Smooth muscle cell (in vitro differentiated cells): ENCODE measurements at regions not wholly inside any gene's neighbourhood (a gene's known extent, or its start where the extent isn't known, plus 50 kb on each side); places are given as distances from the start of the nearest gene placed in this dataset.

Source experiments
- DNase-seq: peaks from one replicate; lab custom pipeline; 2025; ENCODE audit not compliant: unreplicated experiment; lab: John Stamatoyannopoulos, UW
- H2AFZ ChIP-seq: fragments of 200-600 bp; sonication (generic); 2 replicates; pipeline ENCODE4 v1.6.0; 2016; ENCODE audit warnings: antibody characterized with exemption, low read depth, mild to moderate bottlenecking
- H3F3A ChIP-seq: fragments of 200-600 bp; sonication (generic); 2 replicates; pipeline ENCODE4 v1.6.0; 2017; ENCODE audit warnings: antibody characterized with exemption, low read depth
- H3K27ac ChIP-seq: fragments of 200-600 bp; sonication (generic); 2 replicates; pipeline ENCODE4 v1.5.1; 2016; ENCODE audit warnings: low read depth, mild to moderate bottlenecking
- H3K27me3 ChIP-seq: fragments of 200-600 bp; sonication (generic); 2 replicates; pipeline ENCODE4 v1.6.1; 2016; ENCODE audit warnings: low read depth, mild to moderate bottlenecking
- H3K36me3 ChIP-seq: fragments of 200-600 bp; sonication (generic); 2 replicates; pipeline ENCODE4 v1.5.1; 2016; ENCODE audit warnings: low read depth
- H3K4me1 ChIP-seq: fragments of 200-600 bp; sonication (generic); 2 replicates; pipeline ENCODE4 v1.5.1; 2016; ENCODE audit warnings: low read depth
- H3K4me2 ChIP-seq: fragments of 200-600 bp; sonication (generic); 2 replicates; pipeline ENCODE4 v1.6.0; 2016; ENCODE audit warnings: mild to moderate bottlenecking
- H3K4me3 ChIP-seq: fragments of 200-600 bp; sonication (generic); 2 replicates; pipeline ENCODE4 v1.5.1; 2016; ENCODE audit warnings: mild to moderate bottlenecking
- H3K79me2 ChIP-seq: fragments of 200-600 bp; sonication (generic); 2 replicates; pipeline ENCODE4 v1.6.0; 2016; ENCODE audit warnings: low read depth, mild to moderate bottlenecking
- H3K9ac ChIP-seq: fragments of 200-600 bp; sonication (generic); 2 replicates; pipeline ENCODE4 v1.6.0; 2016; ENCODE audit warnings: low read depth
- H3K9me3 ChIP-seq: fragments of 200-600 bp; sonication (generic); replicated peaks from 2 replicates; pipeline ENCODE4 v1.5.1; 2016; ENCODE audit warnings: low read depth
- H4K20me1 ChIP-seq: fragments of 200-600 bp; sonication (generic); 2 replicates; pipeline ENCODE4 v1.6.0; 2016; ENCODE audit warnings: low read depth
- WGBS: methylation state at CpG from one replicate; pipeline ENCODE4 v1.1.7; 2016; ENCODE audit warnings: low lambda C conversion rate; 5-methylcytosine and 5-hydroxymethylcytosine counted together
- TF ChIP-seq, protein P1 (sequence below): fragments of 200-600 bp; sonication (generic); IDR thresholded peaks from 2 replicates; pipeline ENCODE4 v1.5.1; 2017; ENCODE audit warnings: borderline replicate concordance, mild to moderate bottlenecking, antibody characterized with exemption; ENCODE audit not compliant: insufficient read depth, poor library complexity, severe bottlenecking

DNA sequence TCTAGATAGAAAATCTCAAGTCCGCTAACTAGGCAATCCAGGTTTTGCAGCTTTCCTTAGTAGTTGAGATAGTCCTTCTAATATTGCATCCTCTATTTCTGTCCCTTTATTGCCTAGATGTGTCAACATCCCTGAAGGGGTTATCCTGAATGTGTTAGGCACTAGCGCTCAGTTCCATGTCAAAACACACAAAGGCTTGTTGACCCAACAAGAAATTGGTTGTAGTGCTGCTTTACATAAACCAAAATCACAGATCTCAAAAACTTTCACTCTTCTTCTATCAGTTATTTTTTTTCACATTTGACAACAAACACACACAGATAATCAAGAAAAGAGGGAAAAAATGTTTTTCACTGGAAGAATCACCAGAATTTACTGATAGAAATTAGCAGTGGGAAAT is 51.4 kb upstream of the SOX2 start:
- no peak for DNase-seq
- whole genome bisulfite sequencing = 94% methylated on average over 2 of the region's 2 CpGs
- no peak overlapping the region for H3K4me2 ChIP-seq
- H3K27me3 ChIP-seq = no peaks in the 10 kb centered on the region
- TF ChIP-seq, protein P1, sequence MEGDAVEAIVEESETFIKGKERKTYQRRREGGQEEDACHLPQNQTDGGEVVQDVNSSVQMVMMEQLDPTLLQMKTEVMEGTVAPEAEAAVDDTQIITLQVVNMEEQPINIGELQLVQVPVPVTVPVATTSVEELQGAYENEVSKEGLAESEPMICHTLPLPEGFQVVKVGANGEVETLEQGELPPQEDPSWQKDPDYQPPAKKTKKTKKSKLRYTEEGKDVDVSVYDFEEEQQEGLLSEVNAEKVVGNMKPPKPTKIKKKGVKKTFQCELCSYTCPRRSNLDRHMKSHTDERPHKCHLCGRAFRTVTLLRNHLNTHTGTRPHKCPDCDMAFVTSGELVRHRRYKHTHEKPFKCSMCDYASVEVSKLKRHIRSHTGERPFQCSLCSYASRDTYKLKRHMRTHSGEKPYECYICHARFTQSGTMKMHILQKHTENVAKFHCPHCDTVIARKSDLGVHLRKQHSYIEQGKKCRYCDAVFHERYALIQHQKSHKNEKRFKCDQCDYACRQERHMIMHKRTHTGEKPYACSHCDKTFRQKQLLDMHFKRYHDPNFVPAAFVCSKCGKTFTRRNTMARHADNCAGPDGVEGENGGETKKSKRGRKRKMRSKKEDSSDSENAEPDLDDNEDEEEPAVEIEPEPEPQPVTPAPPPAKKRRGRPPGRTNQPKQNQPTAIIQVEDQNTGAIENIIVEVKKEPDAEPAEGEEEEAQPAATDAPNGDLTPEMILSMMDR = no peak
- no peak overlapping the region for H2AFZ ChIP-seq
- H3K9me3 ChIP-seq = no peaks in the 10 kb centered on the region
- no peaks in the 10 kb centered on the region for H3F3A ChIP-seq
- H3K9ac ChIP-seq = no peak overlapping the region
- no peak overlapping the region for H3K27ac ChIP-seq
- no peak overlapping the region for H3K4me3 ChIP-seq
- H3K4me1 ChIP-seq = no peaks in the 10 kb centered on the region
- no peaks in the 10 kb centered on the region for H4K20me1 ChIP-seq
- no peaks in the 10 kb centered on the region for H3K79me2 ChIP-seq
- H3K36me3 ChIP-seq = no peaks in the 10 kb centered on the region

GRCh38 chr3:181637456-181637855 is 74.3 kb upstream of the SOX2 start:
- Histone ChIP-seq H3K4me2 (no peak overlapping the region), H3K27ac (no peak overlapping the region), H3K79me2 (no peaks in the 10 kb centered on the region), H4K20me1 (no peaks in the 10 kb centered on the region), H3F3A (no peaks in the 10 kb centered on the region), H3K9me3 (no peaks in the 10 kb centered on the region), H3K4me3 (no peak overlapping the region), H3K36me3 (no peaks in the 10 kb centered on the region), H3K4me1 (peaks cover 7% of the 10 kb centered on the region), H3K9ac (no peak overlapping the region), H2AFZ (no peak overlapping the region), H3K27me3 (no peaks in the 10 kb centered on the region)
- DNase-seq = no peak
- TF ChIP-seq, protein P1 = no peak
- WGBS = 88% methylated on average over 1 of the region's 1 CpG

DNA sequence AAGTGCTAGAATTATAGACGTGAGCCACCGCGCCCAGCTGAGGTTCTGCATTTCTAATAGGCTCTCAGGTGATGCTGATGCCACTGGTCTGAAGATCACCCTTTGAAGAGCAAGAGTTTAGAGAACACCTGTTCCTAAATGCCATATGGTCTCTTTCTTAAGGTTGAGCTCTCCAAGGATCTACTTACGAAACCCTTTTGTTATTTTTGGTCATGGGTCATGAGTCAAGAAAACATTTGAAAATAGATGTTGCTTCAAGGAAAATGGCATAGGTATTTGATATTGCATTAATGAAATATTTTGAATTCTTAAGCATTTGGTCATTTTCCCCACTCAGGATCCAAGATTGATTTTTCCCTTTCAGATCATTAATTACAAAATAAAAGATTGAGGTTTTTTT is 74.7 kb upstream of the SOX2 start:
- DNase-seq = no peak

DNA sequence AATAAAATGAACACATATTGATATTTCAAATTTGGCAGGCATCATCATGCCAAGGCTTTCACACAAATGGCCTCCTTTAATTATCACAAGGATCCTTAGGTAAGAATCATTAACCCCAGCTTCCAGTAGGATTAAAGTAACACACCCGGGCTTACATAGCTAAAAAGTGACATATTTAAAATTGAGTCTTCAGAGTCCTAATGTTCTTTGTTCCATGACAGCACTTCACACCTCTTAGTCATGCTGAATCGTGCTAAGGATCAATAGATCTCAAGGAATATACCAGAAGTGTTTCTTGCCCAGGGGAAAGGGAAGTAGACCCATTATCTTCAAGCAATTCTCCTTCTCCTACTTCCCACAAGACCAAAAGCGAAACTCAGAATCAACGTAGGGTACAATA is 76.6 kb upstream of the SOX2 start:
- Histone ChIP-seq H2AFZ (no peak overlapping the region), H3K79me2 (no peaks in the 10 kb centered on the region), H3K4me1 (peaks cover 4% of the 10 kb centered on the region), H3K4me3 (no peak overlapping the region), H3K36me3 (no peaks in the 10 kb centered on the region), H3K27ac (no peak overlapping the region), H3K27me3 (no peaks in the 10 kb centered on the region), H3K4me2 (no peak overlapping the region), H4K20me1 (no peaks in the 10 kb centered on the region), H3F3A (no peaks in the 10 kb centered on the region), H3K9ac (no peak overlapping the region), H3K9me3 (no peaks in the 10 kb centered on the region)
- 81% methylated on average over 4 of the region's 4 CpGs for WGBS
- DNase-seq = no peak
- TF ChIP-seq, protein P1 = no peak

More for the DNA sequence above, 74.7 kb upstream of the SOX2 start:
- H3K4me3 ChIP-seq = no peak overlapping the region
- 99% methylated on average over 4 of the region's 4 CpGs for WGBS
- H3K36me3 ChIP-seq = no peaks in the 10 kb centered on the region
- H3K27ac ChIP-seq = no peak overlapping the region
- no peaks in the 10 kb centered on the region for H4K20me1 ChIP-seq
- no peak overlapping the region for H2AFZ ChIP-seq
- no peaks in the 10 kb centered on the region for H3K79me2 ChIP-seq
- no peaks in the 10 kb centered on the region for H3K9me3 ChIP-seq
- H3K9ac ChIP-seq = no peak overlapping the region
- H3K4me1 ChIP-seq = peaks cover 7% of the 10 kb centered on the region
- no peaks in the 10 kb centered on the region for H3F3A ChIP-seq
- no peaks in the 10 kb centered on the region for H3K27me3 ChIP-seq
- TF ChIP-seq, protein P1 = no peak
- H3K4me2 ChIP-seq = no peak overlapping the region
